Lower lobe of right lung (tissue), 2 donors: ENCODE measurements at regions not wholly inside any gene's neighbourhood (a gene's known extent, or its start where the extent isn't known, plus 50 kb on each side); places are given as distances from the start of the nearest gene placed in this dataset.
"Not testable (repeated sequence)": the region's sequence is repeated elsewhere in the genome, so short reads cannot be mapped to it uniquely, and the experiment has no call there.

ENCODE experiments used
- ATAC-seq, 2 donors: fragments of 200-7000 bp; cut with Tn5 transposase; one replicate each; pipeline ENCODE4 v1.9.1; 2020 to 2022; ENCODE audit warnings: mild to moderate bottlenecking in 2 of 2, moderate library complexity in 2 of 2
- DNase-seq: peaks from one replicate; pipeline ENCODE4 v3.0.0-alpha.2; 2020
- H3K27ac ChIP-seq: fragments of 200-600 bp; one replicate; pipeline ENCODE4 v1.8.0; 2022
- H3K27me3 ChIP-seq: fragments of 200-600 bp; one replicate; pipeline ENCODE4 v1.8.0; 2022; ENCODE audit warnings: low read depth
- H3K36me3 ChIP-seq: fragments of 200-600 bp; one replicate; pipeline ENCODE4 v1.8.0; 2022; ENCODE audit warnings: mild to moderate bottlenecking
- H3K4me1 ChIP-seq: fragments of 200-600 bp; one replicate; pipeline ENCODE4 v1.8.0; 2022
- H3K4me3 ChIP-seq: fragments of 200-600 bp; one replicate; pipeline ENCODE4 v1.8.0; 2022; ENCODE audit warnings: mild to moderate bottlenecking
- H3K9me3 ChIP-seq: fragments of 200-600 bp; one replicate; pipeline ENCODE4 v1.8.0; 2022
- CTCF ChIP-seq: fragments of 200-600 bp; IDR thresholded peaks from one replicate; pipeline ENCODE4 v1.8.0; 2022; ENCODE audit warnings: antibody characterized with exemption, mild to moderate bottlenecking
- intact Hi-C: fragments of 100-400 bp; cut with DNase I; formaldehyde crosslinking; loops from one replicate; pipeline ENCODE4 v1.11.0; 2022
- donor health status: DM: no; HTN: yes; CAD: no; lungs with severe emphysema.

GRCh38 chr3:34884007-34884406 lies 755.3 kb upstream of the ARPP21 start:
- Histone ChIP-seq H3K4me1 (no peaks in the 10 kb centered on the region), H3K36me3 (no peaks in the 10 kb centered on the region), H3K9me3 (no peaks in the 10 kb centered on the region), H3K27ac (no peak overlapping the region), H3K27me3 (no peaks in the 10 kb centered on the region), H3K4me3 (no peak overlapping the region)
- DNase-seq (no peak), ATAC-seq (no peak)
- no peak for TF ChIP-seq CTCF
- intact Hi-C loops, result no loop called here

- H3K36me3 ChIP-seq, result no peaks in the 10 kb centered on the region
- DNase-seq (no peak), ATAC-seq (no peak)
- no peak overlapping the region for H3K4me3 ChIP-seq
- no peak overlapping the region for H3K27ac ChIP-seq
- no peaks in the 10 kb centered on the region for H3K4me1 ChIP-seq
- H3K27me3 ChIP-seq, result no peaks in the 10 kb centered on the region
- no peak for TF ChIP-seq CTCF
- H3K9me3 ChIP-seq, result peaks cover 3% of the 10 kb centered on the region
- intact Hi-C loops, result no loop called here
These were observed 752.9 kb upstream of the ARPP21 start for GRCh38 chr3:34886443-34886842.

DNA sequence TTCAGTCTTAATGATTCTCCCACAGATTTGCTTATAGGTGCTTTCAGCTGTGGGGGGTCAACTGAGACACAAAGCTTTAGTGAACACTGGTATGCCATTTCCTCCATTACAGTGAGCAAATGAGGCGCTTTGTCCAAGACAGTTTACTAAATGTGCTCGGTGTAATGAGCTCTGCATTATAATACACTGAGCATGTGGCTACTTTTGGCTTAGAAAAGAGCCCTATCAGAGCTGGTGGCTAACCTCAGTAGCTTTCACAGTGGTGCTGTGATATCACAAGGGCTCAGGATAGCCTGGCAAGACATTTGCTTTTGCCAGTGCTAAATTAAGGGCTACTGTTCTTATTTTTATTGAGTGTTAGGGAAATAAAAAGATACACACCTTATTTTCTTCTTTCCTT lies 749.7 kb upstream of the ARPP21 start:
- H3K9me3 ChIP-seq, result peaks cover 3% of the 10 kb centered on the region
- H3K36me3 ChIP-seq, result no peaks in the 10 kb centered on the region
- ATAC-seq (no peak), DNase-seq (no peak)
- H3K4me1 ChIP-seq, result no peaks in the 10 kb centered on the region
- no peaks in the 10 kb centered on the region for H3K27me3 ChIP-seq
- H3K4me3 ChIP-seq, result no peak overlapping the region
- H3K27ac ChIP-seq, result no peak overlapping the region
- no peak for TF ChIP-seq CTCF
- intact Hi-C loops, result no loop called here

DNA sequence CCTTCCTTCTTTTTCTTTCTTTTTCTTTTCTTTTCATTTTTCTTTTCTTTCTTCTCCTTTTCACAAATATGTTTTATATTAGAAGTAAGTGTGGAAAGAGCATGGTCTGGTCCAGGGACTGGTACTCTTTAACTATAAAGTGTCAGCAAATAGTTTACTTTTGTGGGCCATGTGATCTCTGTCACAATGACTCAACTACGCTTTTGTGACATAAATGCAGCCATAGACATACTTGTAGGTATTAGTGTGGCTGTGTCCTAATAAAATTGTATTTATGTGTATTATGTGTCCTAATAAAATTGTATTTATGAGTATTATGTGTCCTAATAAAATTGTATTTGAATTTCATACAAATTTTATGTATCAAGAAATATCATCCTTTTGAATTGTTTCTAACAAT lies 749.1 kb upstream of the ARPP21 start:
- ATAC-seq (no peak), DNase-seq (no peak)
- H3K9me3 ChIP-seq, result peaks cover 3% of the 10 kb centered on the region
- H3K27ac ChIP-seq, result no peak overlapping the region
- H3K36me3 ChIP-seq, result no peaks in the 10 kb centered on the region
- TF ChIP-seq CTCF, result no peak
- no peaks in the 10 kb centered on the region for H3K27me3 ChIP-seq
- no peak overlapping the region for H3K4me3 ChIP-seq
- intact Hi-C loops, result no loop called here
- H3K4me1 ChIP-seq, result no peaks in the 10 kb centered on the region

DNA sequence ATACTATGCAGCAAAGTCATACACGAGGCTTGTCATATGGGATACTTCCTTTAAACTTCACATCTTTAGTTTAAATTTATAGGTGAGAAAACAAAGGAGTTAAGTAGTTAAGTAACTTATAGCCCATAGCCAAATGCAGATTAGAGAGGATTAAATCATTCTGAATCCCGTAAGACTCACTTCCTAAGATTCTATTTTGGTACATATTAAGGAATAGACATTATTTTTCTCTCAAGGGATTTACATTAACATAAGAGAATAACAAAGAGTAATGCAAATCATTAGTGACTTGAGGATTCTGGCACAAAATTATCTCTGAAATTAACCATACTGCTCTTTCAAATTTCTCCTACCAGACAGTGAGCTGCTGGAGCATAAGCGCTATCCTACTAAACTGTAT lies 747.4 kb upstream of the ARPP21 start:
- DNase-seq, result no peak
- Histone ChIP-seq H3K36me3 (no peaks in the 10 kb centered on the region), H3K4me1 (no peaks in the 10 kb centered on the region), H3K27ac (no peak overlapping the region), H3K27me3 (no peaks in the 10 kb centered on the region), H3K9me3 (peaks cover 3% of the 10 kb centered on the region), H3K4me3 (no peak overlapping the region)
- TF ChIP-seq CTCF, result no peak
- ATAC-seq, result no peak
- intact Hi-C loops, result no loop called here

GRCh38 chr3:34895841-34896240 lies 743.5 kb upstream of the ARPP21 start:
- H3K9me3 ChIP-seq, result no peaks in the 10 kb centered on the region
- H3K36me3 ChIP-seq, result no peaks in the 10 kb centered on the region
- no peaks in the 10 kb centered on the region for H3K4me1 ChIP-seq
- DNase-seq (no peak), ATAC-seq (no peak)
- intact Hi-C loops, result no loop called here
- H3K27ac ChIP-seq, result no peak overlapping the region
- TF ChIP-seq CTCF, result no peak
- no peaks in the 10 kb centered on the region for H3K27me3 ChIP-seq
- H3K4me3 ChIP-seq, result no peak overlapping the region

DNA sequence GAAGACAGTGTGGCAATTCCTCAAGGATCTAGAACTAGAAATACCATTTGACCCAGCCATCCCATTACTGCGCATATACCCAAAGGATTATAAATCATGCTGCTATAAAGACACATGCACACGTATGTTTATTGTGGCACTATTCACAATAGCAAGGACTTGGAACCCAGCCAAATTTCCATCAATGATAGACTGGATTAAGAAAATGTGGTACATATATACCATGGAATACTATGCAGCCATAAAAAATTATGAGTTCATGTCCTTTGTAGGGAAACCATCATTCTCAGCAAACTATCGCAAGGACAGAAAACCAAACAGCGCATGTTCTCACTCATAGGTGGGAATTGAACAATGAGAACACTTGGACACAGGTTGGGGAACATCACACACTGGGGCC lies 729.6 kb upstream of the ARPP21 start:
- H3K36me3 ChIP-seq, ATAC-seq, H3K9me3 ChIP-seq, H3K4me3 ChIP-seq, H3K4me1 ChIP-seq, DNase-seq, intact Hi-C loops, H3K27ac ChIP-seq, H3K27me3 ChIP-seq: not testable (repeated sequence)
